ENCODE measurements at regions not wholly inside any gene's neighbourhood (a gene's known extent, or its start where the extent isn't known, plus 50 kb on each side); places are given as distances from the start of the nearest gene placed in this dataset.

DNA sequence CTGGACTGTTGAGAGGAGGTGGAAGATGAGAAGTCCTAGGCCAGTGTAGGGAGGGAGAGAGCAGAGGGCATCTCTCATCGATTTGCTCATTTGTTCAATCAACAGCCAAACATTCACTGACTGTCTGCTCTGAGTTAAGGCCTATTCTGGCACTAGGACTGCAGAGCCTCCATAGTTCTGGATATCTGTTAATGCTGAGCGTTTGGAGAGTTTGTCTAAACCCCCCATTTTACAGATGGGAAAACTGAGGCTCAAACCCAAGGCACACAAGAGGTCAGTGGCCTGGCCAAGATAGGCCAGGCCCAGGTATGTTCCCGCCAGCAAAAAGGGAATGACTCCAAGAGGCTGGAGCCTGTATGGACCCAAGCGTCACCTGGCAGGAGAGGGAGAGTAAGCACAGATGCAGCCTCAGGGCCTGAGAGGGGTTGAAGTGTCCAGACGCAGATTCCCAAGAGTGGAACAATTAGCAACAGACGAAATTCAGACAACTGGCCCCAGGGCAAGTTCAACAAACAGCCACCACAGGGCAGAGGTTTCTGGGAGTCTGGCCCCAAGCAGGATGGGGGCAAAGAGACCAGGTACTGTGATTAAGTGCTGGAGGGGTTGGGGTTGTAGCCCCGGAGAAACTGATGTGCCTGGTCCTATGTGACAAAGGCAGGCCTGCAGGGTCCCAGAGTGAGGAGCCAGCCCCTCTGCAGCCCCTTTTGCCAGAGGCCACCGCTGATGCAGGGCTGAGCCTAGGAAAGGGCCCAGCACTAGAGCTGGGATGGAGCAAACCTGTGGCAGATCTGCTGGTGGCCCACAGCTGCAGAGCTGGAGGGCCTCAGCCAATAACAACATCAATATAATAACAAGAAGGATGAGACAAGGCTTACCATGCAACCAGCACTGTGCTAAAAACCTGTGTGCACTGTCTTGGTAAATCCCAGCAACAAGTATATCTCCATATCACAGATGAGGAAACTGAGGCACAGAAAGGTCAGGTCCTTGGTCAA lies 245.1 kb upstream of the TLE3 start:
- no peaks in the 10 kb centered on the region for H3K9me3 ChIP-seq (ENCODE audit: control insufficient read depth, low read length)
- no peak overlapping the region for H3K9ac ChIP-seq (ENCODE audit: low read length)
- peaks cover 10% of the 10 kb centered on the region for H3K4me1 ChIP-seq (ENCODE audit: control insufficient read depth, insufficient read depth, low read length)
- H3K4me3 ChIP-seq (ENCODE audit: low read length): no peak overlapping the region
- H3K36me3 ChIP-seq (ENCODE audit: control insufficient read depth, insufficient read depth, low read length, severe bottlenecking): no peaks in the 10 kb centered on the region
- no peak for DNase-seq (ENCODE audit: low read depth)
- H3K27me3 ChIP-seq (replicated peaks; ENCODE audit: control insufficient read depth, insufficient read depth, low read length): peaks cover 20% of the 10 kb centered on the region

DNA sequence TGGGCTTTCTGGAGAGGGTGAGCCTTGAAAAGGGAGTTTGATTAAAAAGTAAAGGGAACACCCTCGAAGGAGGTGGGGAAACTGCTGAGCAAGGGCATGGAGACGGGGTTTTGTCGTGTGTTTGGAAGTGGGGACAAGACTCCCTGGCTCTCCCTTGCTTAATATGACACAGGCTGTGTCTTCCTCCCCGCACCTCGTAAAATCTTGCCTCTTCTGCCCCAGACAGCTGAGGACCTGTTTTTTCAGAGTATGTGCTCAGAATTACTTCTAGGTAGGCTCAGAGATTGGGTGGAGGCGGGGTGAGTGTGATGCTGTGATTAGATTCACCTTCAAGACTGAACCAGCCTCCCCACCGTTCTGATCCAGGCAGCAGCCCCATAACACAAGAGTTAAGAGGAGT lies 244.4 kb upstream of the TLE3 start:
- H3K4me1 ChIP-seq (ENCODE audit: control insufficient read depth, insufficient read depth, low read length): peaks cover 10% of the 10 kb centered on the region
- no peak for DNase-seq (ENCODE audit: low read depth)
- no peaks in the 10 kb centered on the region for H3K9me3 ChIP-seq (ENCODE audit: control insufficient read depth, low read length)
- H3K9ac ChIP-seq (ENCODE audit: low read length): no peak overlapping the region
- H3K36me3 ChIP-seq (ENCODE audit: control insufficient read depth, insufficient read depth, low read length, severe bottlenecking): no peaks in the 10 kb centered on the region
- no peak overlapping the region for H3K4me3 ChIP-seq (ENCODE audit: low read length)
- H3K27me3 ChIP-seq (replicated peaks; ENCODE audit: control insufficient read depth, insufficient read depth, low read length): peaks cover 27% of the 10 kb centered on the region

DNA sequence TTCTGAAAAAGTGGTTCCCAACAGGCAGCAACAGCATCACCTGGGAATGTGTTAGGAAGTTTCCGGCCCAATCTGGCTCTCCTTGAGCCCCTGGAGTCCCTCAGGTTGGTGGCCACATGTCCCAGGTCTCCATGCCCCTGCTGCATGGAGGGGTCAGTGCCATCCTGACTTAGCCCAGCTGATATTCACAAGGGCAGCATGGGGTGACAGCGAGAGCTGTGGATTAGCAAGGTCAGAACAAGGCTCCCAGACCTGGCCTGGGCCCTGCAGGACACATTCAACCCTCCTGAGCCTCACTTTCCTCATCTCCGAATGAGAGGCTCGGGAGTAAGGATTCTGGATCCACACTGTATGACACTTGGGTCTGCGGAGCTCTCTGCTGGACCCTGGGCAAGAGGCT lies 243.8 kb upstream of the TLE3 start:
- H3K9me3 ChIP-seq (ENCODE audit: control insufficient read depth, low read length): peaks cover under 1% of the 10 kb centered on the region
- peaks cover 10% of the 10 kb centered on the region for H3K4me1 ChIP-seq (ENCODE audit: control insufficient read depth, insufficient read depth, low read length)
- no peak for DNase-seq (ENCODE audit: low read depth)
- peaks cover 30% of the 10 kb centered on the region for H3K27me3 ChIP-seq (replicated peaks; ENCODE audit: control insufficient read depth, insufficient read depth, low read length)
- H3K36me3 ChIP-seq (ENCODE audit: control insufficient read depth, insufficient read depth, low read length, severe bottlenecking): no peaks in the 10 kb centered on the region
- H3K9ac ChIP-seq (ENCODE audit: low read length): no peak overlapping the region
- no peak overlapping the region for H3K4me3 ChIP-seq (ENCODE audit: low read length)

DNA sequence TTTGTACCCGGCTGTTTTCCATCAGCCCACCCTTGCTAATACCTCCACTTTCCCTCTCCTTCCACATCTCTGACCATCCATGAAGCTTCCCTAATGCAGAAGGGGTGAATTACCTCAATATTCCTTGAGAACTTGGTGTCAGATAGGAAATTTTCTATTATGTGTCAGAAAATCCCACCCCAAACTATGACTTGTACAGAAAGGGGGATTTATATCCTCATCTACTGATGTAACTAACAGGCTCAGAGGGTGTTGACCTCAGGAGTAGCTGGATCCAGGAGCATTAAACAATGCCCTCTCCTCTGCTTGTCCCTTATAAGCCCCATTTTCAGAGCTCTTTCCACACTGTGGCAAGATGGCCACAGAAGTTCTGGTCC lies 242.8 kb upstream of the TLE3 start:
- Histone ChIP-seq H3K4me1 (ENCODE audit: control insufficient read depth, insufficient read depth, low read length) (peaks cover 10% of the 10 kb centered on the region), H3K4me3 (ENCODE audit: low read length) (no peak overlapping the region), H3K27me3 (replicated peaks; ENCODE audit: control insufficient read depth, insufficient read depth, low read length) (peaks cover 39% of the 10 kb centered on the region), H3K9me3 (ENCODE audit: control insufficient read depth, low read length) (peaks cover 11% of the 10 kb centered on the region), H3K36me3 (ENCODE audit: control insufficient read depth, insufficient read depth, low read length, severe bottlenecking) (no peaks in the 10 kb centered on the region), H3K9ac (ENCODE audit: low read length) (no peak overlapping the region)
- no peak for DNase-seq (ENCODE audit: low read depth)

DNA sequence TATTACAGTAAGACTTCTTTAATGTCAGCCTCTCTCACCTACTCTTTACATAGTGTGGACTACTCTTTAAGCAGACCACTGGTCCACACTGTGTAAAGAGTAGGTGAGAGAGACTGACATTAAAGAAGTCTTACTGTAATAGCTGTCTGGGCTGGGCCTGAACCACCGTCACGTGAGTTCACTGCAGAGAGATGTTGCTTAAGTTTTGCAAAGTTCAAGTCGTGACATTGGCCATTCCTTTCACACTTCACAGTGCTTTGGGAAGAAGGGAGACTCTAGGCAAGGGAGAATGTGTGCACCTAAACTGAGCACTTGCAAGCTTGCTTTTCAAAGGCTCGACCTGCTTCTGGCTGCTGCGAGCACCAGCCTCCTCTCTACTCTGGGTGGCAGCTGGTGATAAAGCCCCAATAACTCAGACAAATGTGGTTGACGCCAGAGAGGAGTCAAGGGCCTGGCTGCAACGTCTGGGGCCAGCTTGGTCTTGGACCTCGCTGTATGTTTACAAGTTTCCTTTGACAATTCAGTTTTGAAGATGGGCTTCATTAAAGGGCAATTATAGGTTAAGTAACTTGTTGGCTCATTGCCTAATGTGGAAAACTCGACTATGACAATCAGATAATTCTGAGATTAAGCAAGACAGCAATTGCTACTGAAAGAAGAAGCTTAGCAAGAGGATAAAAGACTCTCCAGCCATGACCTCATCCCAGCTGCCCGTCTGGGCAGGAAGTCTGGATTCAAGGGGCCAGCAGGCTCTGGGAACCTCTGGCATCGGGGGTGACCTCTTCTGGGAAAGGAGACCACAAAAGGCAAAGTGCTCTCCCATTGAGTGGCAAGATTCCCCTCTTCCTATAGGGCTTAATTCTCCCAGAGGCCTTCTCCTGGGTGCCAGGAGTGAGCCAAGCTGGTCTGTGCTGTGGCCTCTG lies 242.1 kb upstream of the TLE3 start:
- Histone ChIP-seq H3K4me1 (ENCODE audit: control insufficient read depth, insufficient read depth, low read length) (peaks cover 10% of the 10 kb centered on the region), H3K36me3 (ENCODE audit: control insufficient read depth, insufficient read depth, low read length, severe bottlenecking) (no peaks in the 10 kb centered on the region), H3K27me3 (replicated peaks; ENCODE audit: control insufficient read depth, insufficient read depth, low read length) (peaks cover 41% of the 10 kb centered on the region), H3K9me3 (ENCODE audit: control insufficient read depth, low read length) (peaks cover 18% of the 10 kb centered on the region), H3K4me3 (ENCODE audit: low read length) (no peak overlapping the region), H3K9ac (ENCODE audit: low read length) (no peak overlapping the region)
- DNase-seq (ENCODE audit: low read depth): no peak

DNA sequence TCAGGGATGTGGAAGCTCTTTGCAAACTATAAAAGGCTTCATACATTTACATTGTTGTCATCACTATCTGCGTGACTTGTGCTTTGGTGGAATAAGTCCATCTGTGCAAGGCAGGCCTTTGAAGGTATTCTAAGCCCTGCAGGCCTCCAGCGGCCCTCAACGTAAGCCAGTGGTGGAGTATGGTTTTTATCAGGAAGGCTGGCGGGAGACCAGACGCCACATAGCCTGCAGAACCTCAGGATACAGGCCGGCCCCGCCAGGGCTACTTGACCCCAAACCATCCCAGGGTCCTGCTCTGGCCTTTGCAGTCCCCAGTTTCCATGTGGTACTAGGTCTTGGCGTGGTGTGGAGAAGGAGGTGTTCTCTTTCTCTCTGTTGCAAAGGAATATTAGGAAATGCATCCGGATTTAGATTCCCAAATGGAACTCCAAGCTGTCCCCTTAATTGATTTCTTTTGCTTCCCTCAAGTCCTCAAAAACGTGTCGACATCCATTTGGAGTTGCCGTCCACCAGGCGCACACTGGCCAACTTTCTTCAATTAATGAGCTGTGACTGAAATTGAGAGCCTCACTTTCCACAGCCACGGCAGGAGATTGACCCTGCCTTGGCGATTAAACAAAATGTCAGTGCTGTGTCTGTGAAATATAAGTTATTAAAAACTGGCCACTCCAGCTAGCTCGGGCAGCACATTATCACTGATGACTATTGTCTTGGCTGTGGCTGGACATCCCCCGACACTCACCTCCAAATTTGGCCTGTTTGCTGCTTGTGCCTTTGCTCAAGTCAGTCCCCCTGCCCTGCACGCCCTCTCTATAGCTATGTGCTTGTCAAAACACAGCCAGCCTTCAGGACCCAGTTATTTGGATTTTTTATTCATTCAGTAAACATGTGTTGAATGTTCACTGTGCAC lies 239.8 kb upstream of the TLE3 start:
- Histone ChIP-seq H3K9me3 (ENCODE audit: control insufficient read depth, low read length) (peaks cover 32% of the 10 kb centered on the region), H3K36me3 (ENCODE audit: control insufficient read depth, insufficient read depth, low read length, severe bottlenecking) (no peaks in the 10 kb centered on the region), H3K4me1 (ENCODE audit: control insufficient read depth, insufficient read depth, low read length) (peaks cover 10% of the 10 kb centered on the region), H3K27me3 (replicated peaks; ENCODE audit: control insufficient read depth, insufficient read depth, low read length) (peaks cover 25% of the 10 kb centered on the region), H3K4me3 (ENCODE audit: low read length) (no peak overlapping the region), H3K9ac (ENCODE audit: low read length) (no peak overlapping the region)
- DNase-seq (ENCODE audit: low read depth): no peak

DNA sequence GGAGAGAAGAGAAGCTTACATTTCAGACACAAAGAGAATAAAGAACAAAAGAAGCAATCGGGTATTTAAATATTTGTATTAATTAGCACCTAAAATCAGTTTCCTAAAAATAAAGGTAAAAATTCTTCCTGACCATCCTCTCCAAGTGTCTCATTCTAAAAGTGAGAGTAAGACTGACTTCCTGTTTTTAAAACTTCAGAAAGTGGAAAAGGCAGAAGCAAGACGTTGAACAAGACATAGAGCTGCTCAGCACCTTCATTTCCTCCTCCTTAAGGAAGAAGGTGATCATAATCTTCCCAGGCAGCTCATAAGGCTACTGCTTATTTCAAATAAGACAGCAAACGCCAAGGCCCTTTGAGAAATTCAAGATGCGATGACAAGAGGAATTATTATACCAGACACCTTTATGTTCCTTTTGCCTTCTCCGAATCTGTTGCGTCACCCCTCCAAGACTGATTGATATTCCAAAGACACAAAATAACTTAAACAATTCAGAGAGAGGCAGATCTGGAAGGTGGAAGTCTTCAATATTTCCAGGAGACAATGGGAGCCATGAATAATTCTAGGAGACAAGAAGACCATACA lies 238.8 kb upstream of the TLE3 start:
- Histone ChIP-seq H3K4me1 (ENCODE audit: control insufficient read depth, insufficient read depth, low read length) (peaks cover 10% of the 10 kb centered on the region), H3K9me3 (ENCODE audit: control insufficient read depth, low read length) (peaks cover 32% of the 10 kb centered on the region), H3K9ac (ENCODE audit: low read length) (no peak overlapping the region), H3K27me3 (replicated peaks; ENCODE audit: control insufficient read depth, insufficient read depth, low read length) (peaks cover 22% of the 10 kb centered on the region), H3K36me3 (ENCODE audit: control insufficient read depth, insufficient read depth, low read length, severe bottlenecking) (no peaks in the 10 kb centered on the region), H3K4me3 (ENCODE audit: low read length) (no peak overlapping the region)
- DNase-seq (ENCODE audit: low read depth): no peak

DNA sequence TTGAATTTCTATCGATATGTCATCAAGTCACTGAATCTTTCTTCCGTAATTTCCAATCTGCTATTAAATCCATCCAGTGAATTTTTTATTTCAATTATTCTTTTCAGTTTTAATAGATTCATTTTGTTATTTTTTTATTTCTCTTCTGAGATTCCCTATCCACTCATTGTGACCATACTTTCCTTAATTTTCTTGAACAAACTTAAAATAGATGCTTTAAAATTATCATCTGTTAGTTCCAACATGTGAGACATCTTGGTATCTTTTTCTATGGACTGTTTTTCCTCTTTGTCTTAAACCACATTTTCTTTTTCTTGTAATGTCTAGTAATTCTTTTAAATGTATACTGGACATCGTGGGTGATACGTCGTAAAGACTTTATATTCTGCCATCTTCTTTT lies 236.6 kb upstream of the TLE3 start:
- no peaks in the 10 kb centered on the region for H3K36me3 ChIP-seq (ENCODE audit: control insufficient read depth, insufficient read depth, low read length, severe bottlenecking)
- H3K4me3 ChIP-seq (ENCODE audit: low read length): no peak overlapping the region
- H3K4me1 ChIP-seq (ENCODE audit: control insufficient read depth, insufficient read depth, low read length): no peaks in the 10 kb centered on the region
- no peak for DNase-seq (ENCODE audit: low read depth)
- peaks cover 22% of the 10 kb centered on the region for H3K27me3 ChIP-seq (replicated peaks; ENCODE audit: control insufficient read depth, insufficient read depth, low read length)
- no peak overlapping the region for H3K9ac ChIP-seq (ENCODE audit: low read length)
- peaks cover 32% of the 10 kb centered on the region for H3K9me3 ChIP-seq (ENCODE audit: control insufficient read depth, low read length)

DNA sequence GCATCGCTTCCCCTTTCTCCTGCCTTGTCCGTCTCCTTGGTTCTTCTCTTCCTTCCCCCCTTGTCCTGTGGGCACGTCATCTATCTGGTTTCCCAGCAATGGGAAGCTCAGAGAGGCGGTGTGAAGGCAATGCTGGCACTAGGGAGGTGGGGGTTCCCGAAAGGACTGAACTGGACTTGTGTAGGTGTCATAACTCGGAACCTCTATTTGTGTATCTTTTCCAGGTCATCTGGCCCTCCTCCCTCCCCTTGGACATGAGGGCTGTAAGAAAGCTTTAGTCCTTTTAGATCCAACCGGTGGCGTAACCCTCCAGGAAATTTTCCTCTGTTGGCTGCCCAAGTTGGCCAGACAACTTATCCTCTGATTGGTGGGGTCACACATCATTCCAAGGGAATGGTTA lies 231.5 kb upstream of the TLE3 start:
- Histone ChIP-seq H3K27me3 (replicated peaks; ENCODE audit: control insufficient read depth, insufficient read depth, low read length) (no peaks in the 10 kb centered on the region), H3K4me1 (ENCODE audit: control insufficient read depth, insufficient read depth, low read length) (peaks cover 18% of the 10 kb centered on the region), H3K9ac (ENCODE audit: low read length) (no peak overlapping the region), H3K9me3 (ENCODE audit: control insufficient read depth, low read length) (peaks cover 8% of the 10 kb centered on the region), H3K4me3 (ENCODE audit: low read length) (no peak overlapping the region), H3K36me3 (ENCODE audit: control insufficient read depth, insufficient read depth, low read length, severe bottlenecking) (no peaks in the 10 kb centered on the region)
- DNase-seq (ENCODE audit: low read depth): no peak

DNA sequence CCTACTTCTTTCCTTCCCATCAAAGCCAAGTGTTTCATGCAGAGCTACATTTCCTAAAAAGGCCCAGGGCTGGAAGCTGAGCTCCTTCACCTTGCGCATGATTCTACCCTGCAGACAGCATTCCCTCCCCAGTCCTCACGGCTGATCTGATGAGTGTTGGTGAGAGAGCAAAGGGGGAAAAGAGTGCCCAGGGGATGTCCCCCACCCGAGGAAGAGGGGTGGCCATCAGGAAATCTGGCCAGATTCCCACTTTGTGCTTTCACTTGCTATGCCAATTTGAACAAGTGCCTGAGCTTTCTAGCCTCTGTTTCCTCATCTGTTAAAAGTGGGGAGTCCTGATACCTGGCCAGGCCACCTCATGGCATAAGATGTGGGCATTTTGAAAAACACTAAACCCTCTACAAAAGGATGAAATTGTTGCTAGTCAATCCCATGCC lies 231.0 kb upstream of the TLE3 start:
- H3K4me1 ChIP-seq (ENCODE audit: control insufficient read depth, insufficient read depth, low read length): peaks cover 23% of the 10 kb centered on the region

More for the DNA sequence above, 231.0 kb upstream of the TLE3 start:
- H3K9ac ChIP-seq (ENCODE audit: low read length): no peak overlapping the region
- no peak for DNase-seq (ENCODE audit: low read depth)
- no peaks in the 10 kb centered on the region for H3K27me3 ChIP-seq (replicated peaks; ENCODE audit: control insufficient read depth, insufficient read depth, low read length)
- peak overlapping the region; percentile 49 for H3K4me3 ChIP-seq (ENCODE audit: low read length)
- no peaks in the 10 kb centered on the region for H3K36me3 ChIP-seq (ENCODE audit: control insufficient read depth, insufficient read depth, low read length, severe bottlenecking)
- H3K9me3 ChIP-seq (ENCODE audit: control insufficient read depth, low read length): peaks cover 3% of the 10 kb centered on the region

All from adipocyte (in vitro differentiated cells).